ENCODE measurements at regions not wholly inside any gene's neighbourhood (a gene's known extent, or its start where the extent isn't known, plus 50 kb on each side); places are given as distances from the start of the nearest gene placed in this dataset.

DNA sequence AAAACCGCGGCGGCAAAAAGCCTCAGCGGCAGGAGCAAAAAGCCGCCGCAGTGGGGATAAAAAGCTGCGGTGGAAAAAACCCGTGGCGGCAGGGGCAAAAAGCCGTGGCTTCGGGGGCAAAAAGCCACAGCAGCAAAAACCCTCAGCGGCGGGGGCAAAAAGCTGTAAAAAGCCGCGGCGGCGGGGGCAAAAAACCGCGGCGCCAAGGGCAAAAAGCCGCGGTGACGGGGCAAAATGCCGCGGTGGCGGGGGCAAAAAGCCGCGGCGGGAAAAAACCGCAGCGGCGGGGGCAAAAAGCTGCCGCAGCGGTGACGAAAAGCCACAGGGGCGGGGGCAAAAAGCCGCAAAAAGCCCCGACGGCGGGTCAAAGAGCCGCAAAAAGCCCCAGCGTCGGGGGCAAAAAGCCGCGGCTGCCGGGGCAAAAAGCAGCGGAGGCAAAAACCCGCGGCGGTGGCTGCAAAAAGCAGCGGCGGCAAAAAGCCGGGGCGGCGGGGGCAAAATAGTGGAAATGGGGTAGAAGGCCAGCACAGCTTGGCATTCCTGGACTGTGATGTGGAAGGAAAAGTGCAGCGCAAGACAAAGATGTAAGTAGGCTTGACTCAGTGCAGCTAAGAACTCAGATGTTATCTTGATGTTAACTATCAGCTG lies 151.8 kb downstream of the ANKRD30BL start:
- TF ChIP-seq, protein P1, sequence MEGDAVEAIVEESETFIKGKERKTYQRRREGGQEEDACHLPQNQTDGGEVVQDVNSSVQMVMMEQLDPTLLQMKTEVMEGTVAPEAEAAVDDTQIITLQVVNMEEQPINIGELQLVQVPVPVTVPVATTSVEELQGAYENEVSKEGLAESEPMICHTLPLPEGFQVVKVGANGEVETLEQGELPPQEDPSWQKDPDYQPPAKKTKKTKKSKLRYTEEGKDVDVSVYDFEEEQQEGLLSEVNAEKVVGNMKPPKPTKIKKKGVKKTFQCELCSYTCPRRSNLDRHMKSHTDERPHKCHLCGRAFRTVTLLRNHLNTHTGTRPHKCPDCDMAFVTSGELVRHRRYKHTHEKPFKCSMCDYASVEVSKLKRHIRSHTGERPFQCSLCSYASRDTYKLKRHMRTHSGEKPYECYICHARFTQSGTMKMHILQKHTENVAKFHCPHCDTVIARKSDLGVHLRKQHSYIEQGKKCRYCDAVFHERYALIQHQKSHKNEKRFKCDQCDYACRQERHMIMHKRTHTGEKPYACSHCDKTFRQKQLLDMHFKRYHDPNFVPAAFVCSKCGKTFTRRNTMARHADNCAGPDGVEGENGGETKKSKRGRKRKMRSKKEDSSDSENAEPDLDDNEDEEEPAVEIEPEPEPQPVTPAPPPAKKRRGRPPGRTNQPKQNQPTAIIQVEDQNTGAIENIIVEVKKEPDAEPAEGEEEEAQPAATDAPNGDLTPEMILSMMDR (IDR thresholded peaks at IDR 0.05), result no peak
- TF ChIP-seq POLR2A (IDR thresholded peaks at IDR 0.05), result no peak
